ENCODE measurements at regions not wholly inside any gene's neighbourhood (a gene's known extent, or its start where the extent isn't known, plus 50 kb on each side); places are given as distances from the start of the nearest gene placed in this dataset.

GRCh38 chr2:2755990-2756389 is 424.9 kb upstream of the MYT1L start:
- ATAC-seq: no peak
- H3K9me3 Mint-ChIP-seq: peaks cover 0 to 2% of the 10 kb centered on the region in 2 donors
- Histone ChIP-seq H3K4me3 (ENCODE audit: low read length) (no peak overlapping the region), H3K27me3 (ENCODE audit: control insufficient read depth, insufficient read depth, low read length) (no peaks in the 10 kb centered on the region), H3K36me3 (ENCODE audit: control insufficient read depth, insufficient read depth, low read length) (no peaks in the 10 kb centered on the region), H3K4me1 (ENCODE audit: control insufficient read depth, insufficient read depth, low read length) (no peaks in the 10 kb centered on the region), H3K27ac (ENCODE audit: low read length) (no peak overlapping the region), H3K9me3 (ENCODE audit: control insufficient read depth, insufficient read depth, low read length) (no peaks in the 10 kb centered on the region)
- no peak for DNase-seq
- no peak overlapping the region for H3K27ac Mint-ChIP-seq
- TF ChIP-seq, protein P1, sequence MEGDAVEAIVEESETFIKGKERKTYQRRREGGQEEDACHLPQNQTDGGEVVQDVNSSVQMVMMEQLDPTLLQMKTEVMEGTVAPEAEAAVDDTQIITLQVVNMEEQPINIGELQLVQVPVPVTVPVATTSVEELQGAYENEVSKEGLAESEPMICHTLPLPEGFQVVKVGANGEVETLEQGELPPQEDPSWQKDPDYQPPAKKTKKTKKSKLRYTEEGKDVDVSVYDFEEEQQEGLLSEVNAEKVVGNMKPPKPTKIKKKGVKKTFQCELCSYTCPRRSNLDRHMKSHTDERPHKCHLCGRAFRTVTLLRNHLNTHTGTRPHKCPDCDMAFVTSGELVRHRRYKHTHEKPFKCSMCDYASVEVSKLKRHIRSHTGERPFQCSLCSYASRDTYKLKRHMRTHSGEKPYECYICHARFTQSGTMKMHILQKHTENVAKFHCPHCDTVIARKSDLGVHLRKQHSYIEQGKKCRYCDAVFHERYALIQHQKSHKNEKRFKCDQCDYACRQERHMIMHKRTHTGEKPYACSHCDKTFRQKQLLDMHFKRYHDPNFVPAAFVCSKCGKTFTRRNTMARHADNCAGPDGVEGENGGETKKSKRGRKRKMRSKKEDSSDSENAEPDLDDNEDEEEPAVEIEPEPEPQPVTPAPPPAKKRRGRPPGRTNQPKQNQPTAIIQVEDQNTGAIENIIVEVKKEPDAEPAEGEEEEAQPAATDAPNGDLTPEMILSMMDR (IDR thresholded peaks at IDR 0.05): no peak
- H3K4me1 Mint-ChIP-seq: no peaks in the 10 kb centered on the region
- 90% methylated on average over 5 of the region's 5 CpGs for WGBS (ENCODE audit: insufficient coverage)
- intact Hi-C loops (cut with micrococcal nuclease): no loop called here
- no peaks in the 10 kb centered on the region for H3K36me3 Mint-ChIP-seq
- no peaks in the 10 kb centered on the region for H3K27me3 Mint-ChIP-seq (ENCODE audit: low read depth in 2 of 2)
- H3K4me3 Mint-ChIP-seq: no peak overlapping the region

DNA sequence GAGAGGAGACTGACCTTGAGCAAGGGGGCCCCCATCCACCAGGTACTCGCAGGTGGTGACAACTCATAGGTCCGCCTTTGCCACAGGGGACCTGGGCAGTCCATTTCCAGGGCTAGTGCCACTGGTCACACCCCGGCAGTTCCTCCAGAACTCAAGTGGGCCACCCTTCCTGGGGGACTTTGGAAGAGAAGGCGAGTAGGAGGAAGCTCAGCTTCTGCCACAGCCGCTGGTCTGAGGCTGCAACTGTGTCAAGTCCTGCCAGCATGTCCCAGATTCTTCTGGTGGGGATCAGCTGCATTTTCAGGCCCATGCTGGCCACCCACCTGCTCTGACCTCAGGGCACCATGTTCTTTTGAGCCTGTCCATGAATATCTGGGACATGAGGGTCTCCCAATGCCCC is 423.9 kb upstream of the MYT1L start:
- intact Hi-C loops (cut with micrococcal nuclease): no loop called here
- Mint-ChIP-seq H3K4me1 (no peaks in the 10 kb centered on the region), H3K4me3 (no peak overlapping the region), H3K27me3 (ENCODE audit: low read depth in 2 of 2) (no peaks in the 10 kb centered on the region), H3K36me3 (no peaks in the 10 kb centered on the region), H3K9me3 (peaks cover 2 to 6% of the 10 kb centered on the region in 2 donors), H3K27ac (no peak overlapping the region)
- ATAC-seq (no peak), DNase-seq (no peak)
- Histone ChIP-seq H3K27me3 (ENCODE audit: control insufficient read depth, insufficient read depth, low read length) (no peaks in the 10 kb centered on the region), H3K4me1 (ENCODE audit: control insufficient read depth, insufficient read depth, low read length) (no peaks in the 10 kb centered on the region), H3K36me3 (ENCODE audit: control insufficient read depth, insufficient read depth, low read length) (no peaks in the 10 kb centered on the region), H3K9me3 (ENCODE audit: control insufficient read depth, insufficient read depth, low read length) (no peaks in the 10 kb centered on the region), H3K27ac (ENCODE audit: low read length) (no peak overlapping the region), H3K4me3 (ENCODE audit: low read length) (no peak overlapping the region)
- TF ChIP-seq, protein P1 (IDR thresholded peaks at IDR 0.05): no peak
- 85% methylated on average over 5 of the region's 5 CpGs for WGBS (ENCODE audit: insufficient coverage)

- intact Hi-C loops (cut with micrococcal nuclease): no loop called here
- DNase-seq: no peak
- WGBS (ENCODE audit: insufficient coverage): 95% methylated on average over 14 of the region's 14 CpGs
These were observed 420.7 kb upstream of the MYT1L start for GRCh38 chr2:2751715-2752315.

More at GRCh38 chr2:2751715-2752315, 420.7 kb upstream of the MYT1L start:
- TF ChIP-seq, protein P1 (IDR thresholded peaks at IDR 0.05): no peak
- no peaks in the 10 kb centered on the region for H3K36me3 Mint-ChIP-seq
- H3K27ac Mint-ChIP-seq: no peak overlapping the region
- peaks cover 2 to 7% of the 10 kb centered on the region in 2 donors for H3K9me3 Mint-ChIP-seq
- Histone ChIP-seq H3K4me1 (ENCODE audit: control insufficient read depth, insufficient read depth, low read length) (no peaks in the 10 kb centered on the region), H3K9me3 (ENCODE audit: control insufficient read depth, insufficient read depth, low read length) (no peaks in the 10 kb centered on the region), H3K36me3 (ENCODE audit: control insufficient read depth, insufficient read depth, low read length) (no peaks in the 10 kb centered on the region), H3K4me3 (ENCODE audit: low read length) (no peak overlapping the region), H3K27me3 (ENCODE audit: control insufficient read depth, insufficient read depth, low read length) (no peaks in the 10 kb centered on the region), H3K27ac (ENCODE audit: low read length) (no peak overlapping the region)
- H3K4me1 Mint-ChIP-seq: no peaks in the 10 kb centered on the region
- H3K27me3 Mint-ChIP-seq (ENCODE audit: low read depth in 2 of 2): no peaks in the 10 kb centered on the region
- H3K4me3 Mint-ChIP-seq: no peak overlapping the region
- no peak for ATAC-seq
